GM19452 (cell line): ENCODE measurements at regions not wholly inside any gene's neighbourhood (a gene's known extent, or its start where the extent isn't known, plus 50 kb on each side); places are given as distances from the start of the nearest gene placed in this dataset.
A peak's percentile ranks its signal among the peaks of the same experiment; 100 is the strongest.

Experiments used
- ATAC-seq: cut with Tn5 transposase; IDR thresholded peaks from one replicate; pipeline ENCODE4 v1.9.1; 2021; ENCODE audit not compliant: unreplicated experiment

DNA sequence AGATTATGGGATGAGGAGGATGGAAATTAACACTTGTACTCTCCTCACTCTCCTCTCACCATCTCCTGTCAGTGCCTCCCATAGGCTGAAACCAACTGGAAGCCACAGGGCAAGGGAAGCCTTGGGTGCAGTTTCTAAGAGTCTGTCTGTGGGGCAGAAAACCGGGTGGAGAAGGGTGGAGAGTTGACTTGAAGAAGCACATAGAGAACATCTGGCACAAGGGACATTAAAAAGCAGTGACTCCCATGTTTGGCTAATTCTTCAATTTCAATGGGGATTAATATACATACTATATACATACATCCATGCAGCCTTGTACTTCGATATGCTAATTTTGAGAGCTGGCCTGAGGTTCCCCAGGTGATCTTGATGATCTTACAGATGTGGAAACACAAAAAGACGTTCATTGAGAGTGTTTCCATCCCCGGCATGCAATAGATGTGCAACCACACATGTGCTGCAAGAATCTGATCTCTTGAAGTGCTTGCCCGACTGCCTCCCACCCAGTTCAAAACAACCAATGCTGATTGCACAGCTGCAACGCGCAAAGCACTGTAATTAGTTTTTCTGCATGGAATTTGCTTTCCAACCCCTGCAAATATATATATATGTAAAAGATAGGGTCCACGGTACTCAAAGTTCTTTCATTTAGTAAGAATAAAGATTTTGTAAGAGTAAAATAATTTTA lies 121.9 kb upstream of the TMC3 start:
- no peak for ATAC-seq

- no peak for ATAC-seq
Measured at GRCh38 chr15:81492969-81493645, 119.1 kb upstream of the TMC3 start.

DNA sequence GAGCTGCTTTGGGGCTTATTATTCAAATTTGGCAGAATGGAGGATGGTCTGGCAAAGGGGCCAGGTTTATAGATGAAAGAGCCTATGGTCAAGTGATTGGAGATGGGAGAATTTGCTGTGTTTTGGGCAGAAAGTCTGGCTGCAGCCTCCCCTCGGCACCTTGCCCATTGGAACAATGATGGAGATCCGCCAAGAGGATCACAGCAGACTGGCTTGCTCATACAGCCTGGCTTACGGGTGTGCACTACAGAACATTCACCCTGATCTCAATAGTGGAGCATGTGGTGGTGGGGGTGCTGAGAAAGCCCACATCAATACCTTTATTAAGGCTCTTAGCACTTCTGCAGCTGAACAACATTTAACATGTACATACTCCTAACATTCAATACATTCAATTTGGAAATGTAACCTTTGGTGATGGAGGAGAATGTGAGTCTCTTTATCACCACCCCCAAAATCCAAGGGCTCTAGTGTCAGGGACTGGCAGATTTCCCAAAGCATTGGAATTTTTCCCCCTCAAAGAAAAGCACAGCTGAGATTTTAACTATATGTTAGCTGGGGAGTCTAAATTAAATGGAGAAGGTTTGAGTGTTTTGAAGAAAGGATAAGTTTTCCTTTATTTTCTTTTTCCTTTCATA lies 118.4 kb upstream of the TMC3 start:
- no peak for ATAC-seq

- no peak for ATAC-seq
Measured at GRCh38 chr15:81491414-81492096, 117.5 kb upstream of the TMC3 start.

DNA sequence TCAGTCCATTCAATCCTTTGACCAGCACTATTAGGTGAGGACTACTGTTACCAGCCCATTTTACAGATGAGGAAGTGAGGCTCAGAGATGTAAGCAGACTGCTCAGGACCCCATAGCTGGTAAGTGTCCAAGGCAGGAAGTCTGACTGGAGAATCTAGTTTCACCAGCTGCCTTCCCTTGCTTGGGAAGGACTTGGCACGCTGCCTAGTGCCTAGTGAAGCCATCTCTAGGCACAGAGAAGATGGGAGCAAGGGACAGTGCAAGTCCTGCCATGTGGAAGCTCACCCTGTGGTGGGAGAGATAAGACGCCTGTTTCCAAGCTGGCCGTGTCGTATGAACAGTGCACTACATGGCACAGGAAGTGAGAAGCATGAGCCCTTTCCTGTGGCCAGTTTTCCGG lies 111.8 kb upstream of the TMC3 start:
- ATAC-seq: no peak

DNA sequence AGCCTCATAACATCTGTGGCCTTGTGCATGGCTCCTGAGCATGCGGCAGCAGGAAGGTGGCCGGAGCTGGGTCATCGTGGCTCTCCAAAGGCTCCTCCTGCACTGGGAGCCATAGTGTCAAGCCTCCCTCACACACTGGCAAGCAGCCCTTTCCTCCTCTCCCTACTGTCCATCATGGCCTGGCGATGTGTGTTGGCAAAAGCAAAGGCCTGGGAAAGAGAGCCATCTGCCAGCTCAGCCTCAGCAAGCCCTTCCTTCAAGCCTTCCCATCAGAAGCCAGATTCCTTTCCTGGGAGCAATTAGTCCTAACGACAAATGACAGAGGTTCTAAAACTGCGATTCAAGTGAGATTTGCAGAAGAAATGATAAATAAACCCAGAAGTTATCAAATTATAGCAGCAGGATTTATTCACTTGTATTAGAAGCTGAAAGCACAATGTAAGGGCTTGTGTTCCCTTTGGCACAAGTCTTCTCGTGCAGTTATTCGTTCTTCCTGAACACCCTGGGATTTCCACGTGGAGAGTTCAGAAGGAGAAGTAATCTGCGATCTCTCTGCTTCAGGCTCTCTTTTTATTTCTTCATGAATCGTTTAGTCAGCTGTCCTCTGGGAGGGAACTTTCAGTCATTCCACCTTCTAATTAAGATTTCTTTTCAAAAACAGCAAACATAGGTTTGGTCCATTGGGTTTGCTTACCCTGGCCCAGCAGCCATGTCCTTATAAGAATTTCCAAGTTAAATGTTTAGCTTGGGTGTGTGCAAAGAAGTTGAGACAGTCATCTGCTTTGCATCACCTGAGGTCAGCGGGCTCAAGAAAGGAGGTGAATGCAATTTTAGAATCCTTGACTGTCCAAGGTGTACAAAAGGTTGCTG lies 110.3 kb upstream of the TMC3 start:
- ATAC-seq: no peak

GRCh38 chr15:81483496-81483895 lies 109.5 kb upstream of the TMC3 start:
- no peak for ATAC-seq

GRCh38 chr15:81481346-81481745 lies 107.3 kb upstream of the TMC3 start:
- ATAC-seq: no peak

GRCh38 chr15:81480645-81481053 lies 106.6 kb upstream of the TMC3 start:
- peak; percentile 48 for ATAC-seq

DNA sequence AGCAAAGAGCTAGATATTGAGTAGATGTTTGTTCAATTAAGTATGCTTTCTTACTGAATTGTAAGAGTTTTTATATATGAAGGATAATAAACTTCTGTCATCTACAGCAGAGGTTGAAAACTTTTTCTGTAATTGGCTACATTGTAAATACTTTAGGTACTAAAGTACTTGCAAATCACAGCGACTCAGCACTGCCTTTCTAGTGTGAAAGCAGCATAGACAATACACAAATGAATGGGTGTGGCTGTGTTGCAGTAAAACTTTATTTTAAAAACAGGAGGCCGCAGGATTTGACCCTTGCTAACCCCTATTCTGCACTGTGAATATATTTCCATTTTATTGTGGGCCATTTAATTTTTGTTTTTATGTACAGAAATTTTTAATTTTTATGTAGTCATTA lies 104.3 kb upstream of the TMC3 start:
- no peak for ATAC-seq

DNA sequence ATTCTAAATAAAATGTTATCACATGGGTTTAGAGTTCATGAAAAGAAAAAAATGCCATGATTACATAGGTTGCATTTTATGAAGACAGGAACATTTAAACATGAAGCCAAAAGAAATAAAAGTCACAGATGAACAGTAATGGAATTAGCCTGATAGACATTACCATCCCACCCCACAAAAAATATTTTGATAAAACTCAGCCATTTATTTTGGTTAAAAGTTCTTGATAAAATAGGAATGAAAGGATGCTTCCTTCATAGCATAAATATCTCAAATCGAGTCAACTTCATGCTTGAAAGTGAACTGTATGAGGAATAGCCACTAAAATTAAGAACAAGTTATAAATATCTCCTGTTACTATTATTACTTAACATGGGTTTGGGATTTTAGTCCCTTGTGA lies 101.9 kb upstream of the TMC3 start:
- ATAC-seq: no peak

DNA sequence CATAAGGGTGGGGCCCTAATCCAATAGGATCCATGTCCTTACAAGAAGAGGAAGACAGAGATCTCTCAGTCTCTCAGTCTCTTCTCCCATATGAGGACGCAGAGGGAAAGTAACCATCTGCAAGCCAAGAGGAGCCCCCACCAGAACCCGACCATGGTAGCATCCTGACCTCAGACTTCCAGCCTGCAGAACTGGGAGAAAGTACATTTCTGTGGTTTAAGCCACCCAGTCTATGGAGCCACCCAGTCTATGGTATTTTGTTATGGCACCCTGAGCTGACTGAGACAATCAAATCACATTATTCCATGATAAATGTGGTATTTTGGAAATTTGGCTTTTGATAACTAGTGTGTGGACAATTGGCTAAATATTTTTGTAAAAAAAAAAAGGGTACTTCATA lies 101.5 kb upstream of the TMC3 start:
- no peak for ATAC-seq

DNA sequence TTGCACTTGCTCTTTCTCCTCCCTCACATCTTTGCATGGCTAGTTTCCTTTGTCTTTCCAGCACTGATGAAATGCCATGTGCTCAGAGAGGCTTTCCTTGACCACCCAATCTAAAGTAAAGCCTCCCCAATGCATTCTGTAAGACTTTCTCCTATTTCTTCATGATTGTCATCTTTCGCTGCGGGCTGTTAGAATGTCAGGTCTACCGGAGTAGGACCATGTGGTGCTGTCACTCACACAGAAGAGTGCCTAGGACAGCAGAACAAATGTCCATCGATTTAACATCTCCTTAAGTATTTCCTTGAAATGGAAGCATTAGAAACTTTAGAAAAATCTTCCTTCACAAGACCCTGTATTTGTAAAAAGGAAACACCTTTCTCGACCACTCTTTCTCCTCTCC lies 99.9 kb upstream of the TMC3 start:
- ATAC-seq: no peak

- no peak for ATAC-seq
Measured at GRCh38 chr15:81473177-81473576, 99.2 kb upstream of the TMC3 start.

- no peak for ATAC-seq
Measured at GRCh38 chr15:81471151-81471550, 97.1 kb upstream of the TMC3 start.

DNA sequence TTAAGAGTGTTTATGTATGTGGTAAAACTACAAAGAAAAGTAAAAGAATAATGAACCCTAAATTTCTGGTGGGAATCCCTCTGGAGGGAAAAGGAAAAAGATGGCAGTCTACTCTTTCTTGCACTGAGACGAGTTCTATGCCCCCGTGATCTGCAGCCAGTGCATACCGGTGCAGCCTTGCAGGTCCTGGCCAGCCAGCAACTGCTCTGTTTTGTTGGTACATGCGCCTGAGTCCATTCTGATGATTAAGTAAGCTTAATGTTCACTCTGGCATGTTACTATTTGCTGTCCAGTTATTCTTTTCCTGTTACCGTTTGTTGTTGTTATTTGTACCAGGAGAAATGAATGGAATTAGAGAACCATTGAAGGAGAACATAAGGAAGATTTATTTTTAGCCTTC lies 95.1 kb upstream of the TMC3 start:
- no peak for ATAC-seq

DNA sequence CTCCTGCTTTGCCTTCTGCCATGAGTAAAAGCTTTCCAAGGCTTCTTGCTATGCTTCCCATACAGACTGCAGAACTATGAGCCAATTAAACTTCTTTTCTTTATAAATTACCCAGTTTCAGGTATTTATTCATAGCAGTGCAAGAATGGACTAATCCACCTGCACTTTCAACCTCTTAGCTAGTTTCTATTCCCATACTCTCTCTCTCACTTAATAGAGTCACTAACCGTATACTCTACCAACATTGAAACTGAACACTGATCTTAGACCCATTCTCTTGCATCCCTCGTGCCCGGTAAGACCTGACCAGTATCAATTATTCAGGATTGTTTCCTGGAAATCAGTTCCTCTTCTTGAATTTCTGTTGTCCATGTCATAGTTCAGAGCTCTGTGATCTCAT lies 92.7 kb upstream of the TMC3 start:
- ATAC-seq: no peak

- no peak for ATAC-seq
Measured at GRCh38 chr15:81454024-81454423, 80.0 kb upstream of the TMC3 start.

GRCh38 chr15:81450721-81451120 lies 76.7 kb upstream of the TMC3 start:
- ATAC-seq: no peak

DNA sequence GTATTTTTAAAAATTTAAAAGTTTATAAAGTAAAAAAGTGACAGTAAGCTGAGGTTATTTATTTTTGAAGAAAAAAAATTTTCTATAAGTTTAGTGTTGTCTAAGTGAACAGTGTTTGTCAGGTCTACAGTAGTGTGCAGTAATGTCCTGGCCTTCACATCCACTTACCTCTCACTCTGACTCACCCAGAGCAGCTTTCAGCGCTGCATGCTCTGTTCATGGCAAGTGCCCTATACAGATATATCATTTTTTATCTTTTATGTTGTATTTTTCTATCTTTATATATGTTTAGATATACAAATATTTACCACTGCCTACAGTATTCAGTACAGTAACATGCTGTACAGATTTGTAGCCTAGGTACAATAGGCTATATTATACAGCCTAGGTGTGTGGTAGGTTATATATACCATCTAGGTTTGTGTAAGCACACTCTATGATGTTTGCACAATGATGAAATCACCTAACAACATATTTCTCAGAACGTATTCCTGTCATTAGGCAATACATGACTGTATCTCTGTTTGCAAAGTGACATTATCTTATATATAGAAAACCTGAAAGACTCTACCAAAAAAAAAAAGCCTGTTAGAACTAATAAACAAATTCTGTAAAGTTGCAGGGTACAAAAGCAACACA lies 75.9 kb upstream of the TMC3 start:
- ATAC-seq: no peak
